ENCODE measurements at regions not wholly inside any gene's neighbourhood (a gene's known extent, or its start where the extent isn't known, plus 50 kb on each side); places are given as distances from the start of the nearest gene placed in this dataset.

DNA sequence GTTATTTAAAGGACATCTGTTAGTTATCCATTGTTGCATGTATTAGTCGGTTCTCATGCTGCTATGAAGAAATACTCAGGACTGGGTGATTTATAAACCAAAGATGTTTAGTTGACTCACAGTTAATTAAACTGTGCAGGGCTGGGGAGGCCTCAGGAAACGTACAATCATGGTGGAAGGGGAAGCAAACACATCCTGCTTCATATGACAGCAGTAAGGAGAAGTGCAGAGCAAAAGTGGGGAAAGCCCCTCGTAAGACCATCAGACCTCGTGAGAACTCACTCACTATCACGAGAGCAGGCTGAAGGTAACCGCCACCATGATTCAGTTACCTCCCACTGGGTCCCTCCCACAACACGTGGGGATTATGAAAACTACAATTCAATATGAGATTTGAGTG is 2064.1 kb downstream of the MAT2B start:
- TF ChIP-seq EZH2 (IDR thresholded peaks at IDR 0.05; ENCODE audit: insufficient read depth, poor library complexity, severe bottlenecking) (no peak), EZH2phosphoT487 (IDR thresholded peaks at IDR 0.05; ENCODE audit: insufficient read depth, low read depth) (no peak)
